Natural killer cell (primary cell): ENCODE measurements at regions not wholly inside any gene's neighbourhood (a gene's known extent, or its start where the extent isn't known, plus 50 kb on each side); places are given as distances from the start of the nearest gene placed in this dataset.

Source experiments
- ATAC-seq, 3 donors: fragments of 150-1000 bp in 2 of 3; fragments of 200-7000 bp in 1 of 3; cut with Tn5 transposase; 1 replicate in 1 of 3; 2 replicates in 2 of 3; pipeline ENCODE4 v1.10.0; 2021; ENCODE audit warnings: mild to moderate bottlenecking in 2 of 3, moderate library complexity in 2 of 3
- DNase-seq, 2 donors: peaks; one replicate each; pipeline versions ENCODE4 v3.0.0 to v3.0.0-alpha.2; 2013 to 2021; ENCODE audit warnings: mixed read lengths in 1 of 2
- H3K27ac ChIP-seq: one replicate; pipeline ENCODE4 v1.5.1; 2013; ENCODE audit warnings: mild to moderate bottlenecking, low read length
- H3K27me3 ChIP-seq: one replicate; pipeline ENCODE4 v1.6.1; 2013; ENCODE audit warnings: low read length; ENCODE audit not compliant: control insufficient read depth, insufficient read depth
- H3K36me3 ChIP-seq: one replicate; pipeline ENCODE4 v1.6.1; 2013; ENCODE audit warnings: low read length; ENCODE audit not compliant: control insufficient read depth, insufficient read depth
- H3K4me1 ChIP-seq: one replicate; pipeline ENCODE4 v1.6.1; 2013; ENCODE audit warnings: low read length; ENCODE audit not compliant: control insufficient read depth, insufficient read depth
- H3K4me3 ChIP-seq: one replicate; pipeline ENCODE4 v1.5.1; 2013; ENCODE audit warnings: low read length
- H3K9me3 ChIP-seq: one replicate; pipeline ENCODE4 v1.6.1; 2013; ENCODE audit warnings: low read length; ENCODE audit not compliant: control insufficient read depth, insufficient read depth
- H3K27ac Mint-ChIP-seq, 2 donors: one replicate each; pipeline ENCODE4 v1.8.0; 2022; ENCODE audit warnings: mild to moderate bottlenecking in 2 of 2, mixed read lengths in 2 of 2, moderate library complexity in 1 of 2
- H3K27me3 Mint-ChIP-seq, 2 donors: one replicate each; pipeline ENCODE4 v1.8.0; 2022; ENCODE audit warnings: low read depth in 2 of 2, mixed read lengths in 2 of 2
- H3K36me3 Mint-ChIP-seq: one replicate; pipeline ENCODE4 v1.8.0; 2022; ENCODE audit warnings: mixed read lengths
- H3K4me1 Mint-ChIP-seq, 2 donors: one replicate each; pipeline ENCODE4 v1.8.0; 2022; ENCODE audit warnings: mixed read lengths in 2 of 2
- H3K4me3 Mint-ChIP-seq: one replicate; pipeline ENCODE4 v1.8.0; 2022; ENCODE audit warnings: mild to moderate bottlenecking, moderate library complexity, mixed read lengths
- H3K9me3 Mint-ChIP-seq, 2 donors: one replicate each; pipeline ENCODE4 v1.8.0; 2022; ENCODE audit warnings: mixed read lengths in 2 of 2
- WGBS: methylation state at CpG from one replicate; pipeline ENCODE4 v1.1.7; 2013; ENCODE audit warnings: missing lambda C conversion rate; ENCODE audit not compliant: insufficient coverage; 5-methylcytosine and 5-hydroxymethylcytosine counted together
- intact Hi-C: fragments of 100-400 bp; cut with micrococcal nuclease; formaldehyde crosslinking; loops from one replicate; pipeline ENCODE4 v1.14.2; 2022
- TF ChIP-seq, protein P1 (sequence below): fragments of 200-600 bp; IDR thresholded peaks from one replicate; pipeline ENCODE4 v1.8.0; 2022; ENCODE audit warnings: antibody characterized with exemption

DNA sequence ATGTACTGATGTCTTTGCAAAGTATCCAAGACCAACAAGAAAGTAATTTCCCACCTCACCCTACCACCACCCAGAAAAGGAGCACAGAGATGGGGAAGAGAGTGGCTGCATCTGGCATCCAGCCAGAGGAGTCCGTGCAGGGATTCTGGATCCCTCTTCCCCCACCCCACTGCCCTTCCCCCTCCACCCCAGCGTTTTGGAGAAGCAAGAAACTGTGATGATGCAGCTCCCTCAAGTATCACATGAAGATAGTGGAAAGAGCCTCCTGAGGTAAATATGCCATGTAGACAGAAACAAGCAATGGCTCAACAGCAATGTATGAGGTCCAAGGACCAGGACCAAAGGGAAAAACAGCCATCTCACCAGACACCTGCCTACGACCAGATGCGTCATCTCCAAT, 153.8 kb downstream of the DEPDC1B start:
- Histone ChIP-seq H3K27ac (no peak overlapping the region), H3K27me3 (no peaks in the 10 kb centered on the region), H3K9me3 (no peaks in the 10 kb centered on the region), H3K4me3 (no peak overlapping the region), H3K36me3 (no peaks in the 10 kb centered on the region), H3K4me1 (no peaks in the 10 kb centered on the region)
- intact Hi-C loops: no loop called here
- WGBS: 100% methylated on average over 2 of the region's 4 CpGs
- no peak for ATAC-seq
- no peak overlapping the region for H3K27ac Mint-ChIP-seq
- no peaks in the 10 kb centered on the region for H3K27me3 Mint-ChIP-seq
- DNase-seq: no peak
- H3K9me3 Mint-ChIP-seq: peaks cover 0 to 8% of the 10 kb centered on the region in 2 donors
- no peak overlapping the region for H3K4me3 Mint-ChIP-seq
- H3K4me1 Mint-ChIP-seq: no peaks in the 10 kb centered on the region
- H3K36me3 Mint-ChIP-seq: no peaks in the 10 kb centered on the region
- TF ChIP-seq, protein P1, sequence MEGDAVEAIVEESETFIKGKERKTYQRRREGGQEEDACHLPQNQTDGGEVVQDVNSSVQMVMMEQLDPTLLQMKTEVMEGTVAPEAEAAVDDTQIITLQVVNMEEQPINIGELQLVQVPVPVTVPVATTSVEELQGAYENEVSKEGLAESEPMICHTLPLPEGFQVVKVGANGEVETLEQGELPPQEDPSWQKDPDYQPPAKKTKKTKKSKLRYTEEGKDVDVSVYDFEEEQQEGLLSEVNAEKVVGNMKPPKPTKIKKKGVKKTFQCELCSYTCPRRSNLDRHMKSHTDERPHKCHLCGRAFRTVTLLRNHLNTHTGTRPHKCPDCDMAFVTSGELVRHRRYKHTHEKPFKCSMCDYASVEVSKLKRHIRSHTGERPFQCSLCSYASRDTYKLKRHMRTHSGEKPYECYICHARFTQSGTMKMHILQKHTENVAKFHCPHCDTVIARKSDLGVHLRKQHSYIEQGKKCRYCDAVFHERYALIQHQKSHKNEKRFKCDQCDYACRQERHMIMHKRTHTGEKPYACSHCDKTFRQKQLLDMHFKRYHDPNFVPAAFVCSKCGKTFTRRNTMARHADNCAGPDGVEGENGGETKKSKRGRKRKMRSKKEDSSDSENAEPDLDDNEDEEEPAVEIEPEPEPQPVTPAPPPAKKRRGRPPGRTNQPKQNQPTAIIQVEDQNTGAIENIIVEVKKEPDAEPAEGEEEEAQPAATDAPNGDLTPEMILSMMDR: no peak

DNA sequence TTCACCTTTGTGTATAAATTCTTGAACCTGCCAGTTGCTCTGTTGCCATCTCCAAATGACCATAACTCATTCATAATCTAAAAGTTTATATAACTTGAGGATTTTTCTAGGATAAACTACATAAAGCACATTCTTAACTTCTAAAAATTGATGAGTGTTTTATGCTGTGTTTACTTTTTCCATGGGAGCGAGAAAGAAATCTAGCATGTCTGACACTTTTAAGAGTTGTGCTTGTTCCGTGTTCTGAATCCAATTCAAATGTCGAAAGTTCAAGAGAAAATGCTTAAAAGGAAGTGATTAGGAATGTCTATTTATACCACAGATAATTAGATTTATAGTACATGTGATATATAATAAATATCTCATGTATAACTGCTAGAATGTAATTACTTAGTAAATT, 154.4 kb downstream of the DEPDC1B start:
- Histone ChIP-seq H3K36me3 (no peaks in the 10 kb centered on the region), H3K4me3 (no peak overlapping the region), H3K27ac (no peak overlapping the region), H3K27me3 (no peaks in the 10 kb centered on the region), H3K4me1 (no peaks in the 10 kb centered on the region), H3K9me3 (no peaks in the 10 kb centered on the region)
- TF ChIP-seq, protein P1: no peak
- 90% methylated on average over 2 of the region's 3 CpGs for WGBS
- Mint-ChIP-seq H3K36me3 (no peaks in the 10 kb centered on the region), H3K9me3 (peaks cover 0 to 8% of the 10 kb centered on the region in 2 donors), H3K4me3 (no peak overlapping the region), H3K4me1 (no peaks in the 10 kb centered on the region), H3K27me3 (no peaks in the 10 kb centered on the region), H3K27ac (no peak overlapping the region)
- intact Hi-C loops: no loop called here
- DNase-seq (no peak), ATAC-seq (no peak)

GRCh38 chr5:60544142-60544541, 155.8 kb downstream of the DEPDC1B start:
- no peak overlapping the region for H3K27ac Mint-ChIP-seq
- no peak overlapping the region for H3K4me3 Mint-ChIP-seq
- H3K9me3 Mint-ChIP-seq: peaks cover 0 to 8% of the 10 kb centered on the region in 2 donors
- H3K36me3 Mint-ChIP-seq: no peaks in the 10 kb centered on the region
- H3K36me3 ChIP-seq: no peaks in the 10 kb centered on the region
- no peaks in the 10 kb centered on the region for H3K4me1 Mint-ChIP-seq
- DNase-seq (no peak), ATAC-seq (no peak)
- H3K27me3 ChIP-seq: no peaks in the 10 kb centered on the region
- TF ChIP-seq, protein P1: no peak
- no peak overlapping the region for H3K4me3 ChIP-seq
- H3K27ac ChIP-seq: no peak overlapping the region
- H3K27me3 Mint-ChIP-seq: no peaks in the 10 kb centered on the region
- WGBS: no CpG with 5 or more reads among the region's 2 CpGs
- H3K4me1 ChIP-seq: peaks cover 4% of the 10 kb centered on the region
- no peaks in the 10 kb centered on the region for H3K9me3 ChIP-seq
- intact Hi-C loops: no loop called here

GRCh38 chr5:60541980-60542379, 158.0 kb downstream of the DEPDC1B start:
- Mint-ChIP-seq H3K27ac (no peak overlapping the region), H3K27me3 (no peaks in the 10 kb centered on the region), H3K4me3 (no peak overlapping the region), H3K4me1 (no peaks in the 10 kb centered on the region), H3K9me3 (peaks cover 0 to 9% of the 10 kb centered on the region in 2 donors), H3K36me3 (no peaks in the 10 kb centered on the region)
- H3K4me3 ChIP-seq: no peak overlapping the region
- no peak for DNase-seq
- no peak for ATAC-seq
- TF ChIP-seq, protein P1: no peak
- no CpG with 5 or more reads among the region's 2 CpGs for WGBS
- intact Hi-C loops: no loop called here
- H3K36me3 ChIP-seq: no peaks in the 10 kb centered on the region
- peak overlapping the region; percentile 17 for H3K27ac ChIP-seq
- no peaks in the 10 kb centered on the region for H3K9me3 ChIP-seq
- H3K4me1 ChIP-seq: peaks cover 4% of the 10 kb centered on the region
- H3K27me3 ChIP-seq: no peaks in the 10 kb centered on the region
